ENCODE measurements at regions not wholly inside any gene's neighbourhood (a gene's known extent, or its start where the extent isn't known, plus 50 kb on each side); places are given as distances from the start of the nearest gene placed in this dataset.

- TF ChIP-seq CTCF (IDR thresholded peaks at IDR 0.05) (no peak), POLR2A (IDR thresholded peaks at IDR 0.05) (no peak)
Observed at GRCh38 chrX:112223391-112223790, 140.8 kb upstream of the TRPC5 start.
